BJ (cell line): ENCODE measurements at regions not wholly inside any gene's neighbourhood (a gene's known extent, or its start where the extent isn't known, plus 50 kb on each side); places are given as distances from the start of the nearest gene placed in this dataset.
A peak's percentile ranks its signal among the peaks of the same experiment; 100 is the strongest.

Experiments used
- CTCF ChIA-PET: fragments of 350-600 bp; formaldehyde crosslinking; extraction: SDS; loops from one replicate; lab custom pipeline; 2021; ENCODE audit warnings: antibody characterized with exemption, inconsistent platforms; lab: Yijun Ruan, JAX
- POLR2A ChIA-PET: fragments of 300-600 bp; sonication (Branson Sonifier 250); formaldehyde crosslinking; extraction: SDS; loops from one replicate; lab custom pipeline; 2021; ENCODE audit warnings: antibody characterized with exemption; lab: Charles Lee
- DNase-seq: peaks from one replicate; pipeline ENCODE4 v3.0.0-alpha.2; 2011; ENCODE audit warnings: low read depth
- H3K27me3 ChIP-seq: 2 replicates; pipeline ENCODE4 v1.6.0; 2011; ENCODE audit warnings: low read length; ENCODE audit not compliant: control insufficient read depth, insufficient read depth
- H3K36me3 ChIP-seq: 2 replicates; pipeline ENCODE4 v1.5.1; 2011; ENCODE audit warnings: low read length; ENCODE audit not compliant: control insufficient read depth, insufficient read depth
- H3K4me3 ChIP-seq: 2 replicates; pipeline ENCODE4 v1.5.1; 2011; ENCODE audit warnings: low read depth, mild to moderate bottlenecking, control low read depth, low read length
- TF ChIP-seq, protein P1 (sequence below): IDR thresholded peaks from 2 replicates; pipeline ENCODE4 v1.5.1; 2011; ENCODE audit warnings: low read depth, mild to moderate bottlenecking, control low read depth, inconsistent platforms, low read length, moderate library complexity; ENCODE audit not compliant: insufficient read depth

- peak; percentile 4 for DNase-seq
- TF ChIP-seq, protein P1, sequence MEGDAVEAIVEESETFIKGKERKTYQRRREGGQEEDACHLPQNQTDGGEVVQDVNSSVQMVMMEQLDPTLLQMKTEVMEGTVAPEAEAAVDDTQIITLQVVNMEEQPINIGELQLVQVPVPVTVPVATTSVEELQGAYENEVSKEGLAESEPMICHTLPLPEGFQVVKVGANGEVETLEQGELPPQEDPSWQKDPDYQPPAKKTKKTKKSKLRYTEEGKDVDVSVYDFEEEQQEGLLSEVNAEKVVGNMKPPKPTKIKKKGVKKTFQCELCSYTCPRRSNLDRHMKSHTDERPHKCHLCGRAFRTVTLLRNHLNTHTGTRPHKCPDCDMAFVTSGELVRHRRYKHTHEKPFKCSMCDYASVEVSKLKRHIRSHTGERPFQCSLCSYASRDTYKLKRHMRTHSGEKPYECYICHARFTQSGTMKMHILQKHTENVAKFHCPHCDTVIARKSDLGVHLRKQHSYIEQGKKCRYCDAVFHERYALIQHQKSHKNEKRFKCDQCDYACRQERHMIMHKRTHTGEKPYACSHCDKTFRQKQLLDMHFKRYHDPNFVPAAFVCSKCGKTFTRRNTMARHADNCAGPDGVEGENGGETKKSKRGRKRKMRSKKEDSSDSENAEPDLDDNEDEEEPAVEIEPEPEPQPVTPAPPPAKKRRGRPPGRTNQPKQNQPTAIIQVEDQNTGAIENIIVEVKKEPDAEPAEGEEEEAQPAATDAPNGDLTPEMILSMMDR: no peak
- Histone ChIP-seq H3K27me3 (no peaks in the 10 kb centered on the region), H3K36me3 (no peaks in the 10 kb centered on the region), H3K4me3 (no peak overlapping the region)
- ChIA-PET POLR2A (no interaction called here), CTCF (no interaction called here)
These were observed 671.6 kb upstream of the ACVR2A start for GRCh38 chr2:147173189-147173581.

- H3K27me3 ChIP-seq: no peaks in the 10 kb centered on the region
- CTCF ChIA-PET: no interaction called here
- no peaks in the 10 kb centered on the region for H3K36me3 ChIP-seq
- POLR2A ChIA-PET: no interaction called here
- TF ChIP-seq, protein P1: no peak
- no peak overlapping the region for H3K4me3 ChIP-seq
- DNase-seq: no peak
These were observed 672.2 kb upstream of the ACVR2A start for GRCh38 chr2:147172493-147173188.

DNA sequence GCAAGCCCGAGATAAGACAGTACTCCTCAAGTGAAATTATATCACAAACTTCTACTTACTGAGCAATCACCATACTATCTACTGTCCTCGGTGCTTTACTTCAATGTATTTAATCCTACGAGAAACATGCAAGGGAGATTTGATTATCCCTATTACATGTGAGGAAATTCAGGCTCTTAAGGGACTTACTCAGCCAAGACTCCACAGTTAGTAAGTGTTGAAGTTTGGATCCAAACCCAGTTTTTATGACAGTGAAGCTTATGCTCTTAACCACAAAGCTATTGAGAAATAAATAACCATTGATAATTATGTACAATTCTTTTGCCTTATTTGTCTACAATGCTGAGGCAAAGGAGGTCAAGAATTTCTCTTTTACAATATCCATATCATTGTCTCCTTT, 672.9 kb upstream of the ACVR2A start:
- POLR2A ChIA-PET: no interaction called here
- TF ChIP-seq, protein P1: no peak
- CTCF ChIA-PET: no interaction called here

DNA sequence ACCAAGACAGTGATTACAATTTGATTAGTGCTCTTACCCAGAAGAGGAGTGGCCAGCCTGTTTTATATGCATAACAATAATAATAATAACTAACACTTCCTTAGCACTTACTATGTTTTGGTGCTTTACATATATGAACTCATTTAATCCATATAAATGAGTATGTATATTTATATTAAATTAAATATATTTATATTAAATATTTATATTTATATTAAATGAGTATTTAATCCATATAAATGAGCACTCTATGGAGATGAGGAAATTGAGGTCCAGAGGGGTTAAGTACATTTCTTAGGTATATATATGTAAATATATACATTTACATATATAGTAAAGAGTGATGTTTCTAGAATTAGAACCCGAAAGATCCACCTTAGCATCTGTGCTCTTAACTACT, 673.9 kb upstream of the ACVR2A start:
- H3K27me3 ChIP-seq: no peaks in the 10 kb centered on the region
- CTCF ChIA-PET: interaction anchor here (1.7 kb wide), 1 partner anchor 15 kb away, joined by 5 read pairs; no protein-coding TSS in a partner anchor
- no peak for DNase-seq
- H3K4me3 ChIP-seq: no peak overlapping the region
- TF ChIP-seq, protein P1: no peak
- POLR2A ChIA-PET: no interaction called here
- H3K36me3 ChIP-seq: no peaks in the 10 kb centered on the region

More for the DNA sequence above, 672.9 kb upstream of the ACVR2A start:
- Histone ChIP-seq H3K27me3 (no peaks in the 10 kb centered on the region), H3K4me3 (no peak overlapping the region), H3K36me3 (no peaks in the 10 kb centered on the region)
- no peak for DNase-seq

- H3K36me3 ChIP-seq: no peaks in the 10 kb centered on the region
- no peak for DNase-seq
- no peaks in the 10 kb centered on the region for H3K27me3 ChIP-seq
- ChIA-PET POLR2A (no interaction called here), CTCF (no interaction called here)
- TF ChIP-seq, protein P1: no peak
- H3K4me3 ChIP-seq: no peak overlapping the region
These were observed 679.0 kb upstream of the ACVR2A start for GRCh38 chr2:147165697-147166382.
